ENCODE measurements at regions not wholly inside any gene's neighbourhood (a gene's known extent, or its start where the extent isn't known, plus 50 kb on each side); places are given as distances from the start of the nearest gene placed in this dataset.

- TF ChIP-seq CTCF (IDR thresholded peaks at IDR 0.05; ENCODE audit: low read depth, low read length) (no peak), EZH2phosphoT487 (IDR thresholded peaks at IDR 0.05; ENCODE audit: low read depth) (no peak)
Observed at GRCh38 chr5:116912221-116912620, 337.6 kb upstream of the SEMA6A start.

Measured in OCI-LY3 (cell line).